ENCODE measurements at regions not wholly inside any gene's neighbourhood (a gene's known extent, or its start where the extent isn't known, plus 50 kb on each side); places are given as distances from the start of the nearest gene placed in this dataset.
A peak's percentile ranks its signal among the peaks of the same experiment; 100 is the strongest.
"Not testable (repeated sequence)": the region's sequence is repeated elsewhere in the genome, so short reads cannot be mapped to it uniquely, and the experiment has no call there.

DNA sequence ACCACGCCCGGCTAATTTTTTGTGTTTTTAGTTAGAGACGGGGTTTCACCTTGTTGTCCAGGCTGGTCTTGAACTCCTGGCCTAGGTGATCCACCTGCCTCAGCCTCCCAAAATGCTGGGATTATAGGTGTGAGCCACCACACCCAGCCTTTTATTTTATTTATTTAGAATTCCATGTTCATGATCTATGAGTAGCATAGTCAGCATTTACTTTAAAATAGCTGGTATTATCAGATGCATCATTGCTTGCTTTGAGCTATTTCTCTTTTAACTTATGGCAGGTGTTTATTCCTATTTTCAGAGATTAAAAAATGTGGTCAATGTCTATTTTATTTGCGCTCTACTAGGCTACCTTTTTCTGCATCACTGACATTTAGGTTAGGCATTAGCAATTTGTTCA, 152.0 kb downstream of the UTRN start:
- no peak for DNase-seq

DNA sequence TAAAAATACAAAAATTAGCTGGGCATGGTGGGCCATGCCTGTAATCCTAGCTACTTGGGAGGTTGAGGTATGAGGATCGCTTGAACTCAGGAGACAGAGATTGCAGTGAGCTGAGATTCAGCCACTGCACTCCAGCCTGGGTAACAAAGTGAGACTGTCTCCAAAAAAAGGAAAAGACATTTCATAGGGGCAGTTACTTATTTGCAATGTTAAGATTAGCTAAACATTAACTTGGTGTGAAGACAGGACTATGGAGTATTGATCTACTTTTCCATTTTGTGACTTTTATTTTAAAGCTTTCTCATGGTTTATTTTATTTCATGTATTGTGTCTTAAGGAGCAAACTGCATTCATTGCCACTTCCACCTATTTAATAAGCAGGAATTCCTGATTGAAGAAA, 153.0 kb downstream of the UTRN start:
- no peak for DNase-seq

DNA sequence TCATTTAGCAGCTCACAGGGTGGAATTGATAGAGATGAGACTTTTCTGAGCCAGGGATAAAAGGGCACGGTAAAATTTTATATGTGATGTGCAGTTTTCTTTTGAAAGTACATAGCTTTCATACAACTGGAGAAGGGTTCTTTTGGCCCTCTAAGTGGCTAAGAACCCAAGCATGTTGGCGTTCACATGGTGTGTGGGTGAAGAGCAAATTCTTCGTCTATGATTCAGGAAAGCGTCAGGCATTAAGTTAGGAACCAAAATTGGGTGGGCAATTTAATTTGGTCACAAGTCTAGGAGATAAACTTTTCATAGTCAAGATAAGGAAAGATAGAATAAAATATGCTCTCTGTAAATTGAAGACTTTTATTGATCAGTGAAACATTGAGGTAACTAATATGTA, 153.9 kb downstream of the UTRN start:
- no peak for DNase-seq

DNA sequence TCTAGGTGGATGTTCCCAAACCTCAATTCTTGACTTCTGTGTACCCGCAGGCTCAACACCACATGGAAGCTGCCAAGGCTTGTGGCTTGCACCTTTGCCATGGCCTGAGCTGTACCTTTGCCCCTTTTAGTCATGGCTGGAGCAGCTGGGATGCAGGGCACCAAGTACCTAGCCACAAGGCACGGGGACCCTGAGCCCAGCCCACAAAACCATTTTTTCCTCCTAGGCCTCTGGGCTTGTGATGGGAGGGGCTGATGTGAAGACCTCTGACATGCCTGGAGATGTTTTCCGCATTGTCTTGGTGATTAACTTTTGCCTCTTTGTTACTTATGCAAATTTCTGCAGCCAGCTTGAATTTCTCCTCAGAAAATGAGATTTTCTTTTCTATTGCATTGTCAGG, 156.7 kb downstream of the UTRN start:
- DNase-seq = not testable (repeated sequence)

DNA sequence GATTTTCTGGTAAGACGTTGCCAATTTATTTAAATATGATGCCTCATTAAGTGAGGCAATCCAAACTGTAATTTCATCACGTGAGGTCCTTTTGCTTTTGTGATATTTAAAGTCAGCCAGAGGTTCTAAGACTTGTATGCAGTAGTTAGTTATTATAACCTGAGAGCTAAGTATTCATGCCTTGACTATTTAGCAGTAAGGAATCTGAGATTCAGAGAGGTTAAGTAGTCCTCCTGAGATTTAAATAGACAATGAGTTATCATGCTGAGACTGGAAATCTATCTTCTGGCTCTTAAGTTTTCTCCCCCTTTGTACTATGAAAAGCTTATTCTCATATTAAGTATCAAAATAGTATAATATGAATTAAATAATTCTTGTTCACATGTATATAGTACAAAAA, 158.0 kb downstream of the UTRN start:
- no peak for DNase-seq

DNA sequence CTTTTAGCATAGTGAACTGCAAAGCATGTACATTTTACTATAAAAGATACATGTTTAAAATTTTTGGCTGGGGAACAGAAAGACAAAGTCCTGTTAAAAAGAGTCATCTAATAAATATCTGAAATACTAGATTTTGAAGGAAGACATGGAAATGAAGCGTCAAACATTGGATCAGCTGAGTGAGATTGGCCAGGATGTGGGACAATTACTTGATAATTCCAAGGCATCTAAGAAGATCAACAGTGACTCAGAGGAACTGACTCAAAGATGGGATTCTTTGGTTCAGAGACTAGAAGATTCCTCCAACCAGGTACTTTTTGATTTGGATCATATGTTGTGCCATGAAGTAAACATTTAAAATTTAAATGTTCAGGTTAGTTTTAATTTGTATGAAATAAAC, 162.3 kb downstream of the UTRN start:
- DNase-seq = no peak

DNA sequence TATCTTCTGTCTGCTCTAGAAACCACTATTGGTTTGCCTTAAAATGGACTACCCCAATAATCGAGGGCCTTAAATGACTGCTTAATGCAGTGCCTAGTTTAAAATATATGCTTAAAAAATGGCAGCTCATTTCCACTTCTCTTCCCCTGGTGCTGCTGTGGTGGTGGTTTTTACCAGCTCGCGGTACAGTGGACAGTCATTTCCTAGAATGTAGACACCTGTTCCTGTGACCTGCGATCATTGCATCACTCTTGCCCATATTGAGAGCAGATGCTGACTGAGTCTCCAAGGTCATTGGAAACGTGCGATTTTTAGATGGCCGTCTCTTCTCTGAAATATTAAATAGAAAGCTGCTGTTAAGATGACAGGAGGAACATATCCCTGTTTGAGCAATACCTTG, 164.1 kb downstream of the UTRN start:
- no peak for DNase-seq

DNA sequence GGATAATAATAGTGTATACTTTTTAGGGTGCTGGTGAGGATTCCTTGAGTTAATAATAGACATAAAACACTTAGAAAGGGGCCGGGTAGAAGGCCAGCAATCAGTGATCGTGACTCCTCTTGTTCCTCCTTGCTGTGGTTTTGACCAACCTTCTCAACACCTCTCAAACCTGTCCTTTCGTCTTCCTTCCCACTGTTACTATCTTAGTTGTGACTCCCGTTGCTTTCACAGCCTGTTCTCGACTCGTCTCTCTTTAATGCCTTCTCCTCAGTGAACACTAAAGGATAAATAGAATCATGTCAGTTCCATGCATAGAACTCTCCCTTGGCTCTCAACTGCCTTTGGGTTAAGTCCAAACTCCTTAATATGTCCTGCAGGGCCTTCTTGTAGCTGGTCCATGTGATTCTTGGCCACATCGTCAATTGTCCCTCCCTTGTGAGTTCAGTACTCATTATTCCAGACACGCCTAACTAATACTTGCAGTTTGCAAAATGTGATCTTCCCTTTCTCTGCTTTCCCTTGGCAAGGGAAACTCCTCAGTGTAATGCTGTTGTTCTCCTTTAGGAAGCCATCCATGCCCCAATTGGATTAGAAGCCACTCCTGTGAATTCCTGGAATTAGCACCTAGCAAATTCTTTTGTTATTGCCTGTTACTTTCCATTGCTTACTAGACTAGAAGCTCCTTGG, 164.9 kb downstream of the UTRN start:
- no peak for DNase-seq

DNA sequence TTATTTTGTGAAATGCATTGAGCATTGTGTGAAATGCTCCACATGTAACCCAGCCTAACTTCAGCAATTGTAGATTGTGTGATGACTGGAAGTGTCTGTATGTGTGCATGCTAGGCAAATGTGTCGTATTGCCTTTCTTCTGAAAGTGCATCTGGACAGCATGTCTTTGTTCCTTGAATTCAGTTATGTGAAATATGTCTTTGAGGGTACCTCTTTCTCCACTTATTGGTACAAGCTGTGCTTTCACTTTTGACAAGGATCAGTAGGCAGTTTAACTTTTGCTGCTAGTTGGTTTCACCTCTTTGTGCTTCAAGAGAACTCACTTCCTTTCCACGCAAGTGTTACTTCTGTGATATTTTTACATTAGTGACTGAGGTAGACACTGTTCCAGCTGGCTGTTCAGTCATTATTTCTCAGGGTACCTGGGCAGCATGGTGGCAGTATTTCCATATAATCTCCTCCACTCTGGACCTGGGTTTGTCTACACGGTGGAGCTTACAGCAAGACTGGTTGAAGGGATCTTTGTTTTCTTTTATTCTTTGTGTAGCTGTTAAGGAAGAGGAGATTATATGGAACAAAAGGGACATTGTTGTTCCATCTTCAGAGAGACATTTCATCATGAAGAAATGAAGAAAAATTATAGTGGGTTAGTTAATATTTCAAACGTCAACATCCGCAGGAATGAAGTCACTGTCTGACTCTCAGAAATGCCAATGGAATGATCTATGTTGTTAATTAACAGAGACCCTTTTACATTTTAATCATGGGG, 175.4 kb downstream of the UTRN start:
- DNase-seq = no peak

DNA sequence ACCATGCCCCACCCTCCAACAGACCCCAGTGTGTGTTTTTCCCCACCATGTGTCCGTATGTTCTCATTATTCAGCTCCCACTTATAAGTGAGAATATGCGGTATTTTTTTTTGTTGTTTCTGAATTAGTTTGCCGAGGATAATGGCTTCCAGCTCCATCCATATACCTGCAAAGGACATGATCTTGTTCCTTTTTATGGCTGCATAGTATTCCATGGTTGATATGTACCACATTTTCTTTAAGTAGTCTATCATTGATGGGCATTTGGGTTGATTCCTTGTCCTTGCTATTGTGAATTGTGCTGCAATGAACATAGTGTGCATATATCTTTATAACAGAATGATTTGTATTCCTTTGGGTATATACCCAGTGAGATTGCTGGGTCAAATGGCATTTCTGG, 176.9 kb downstream of the UTRN start:
- DNase-seq = no peak

DNA sequence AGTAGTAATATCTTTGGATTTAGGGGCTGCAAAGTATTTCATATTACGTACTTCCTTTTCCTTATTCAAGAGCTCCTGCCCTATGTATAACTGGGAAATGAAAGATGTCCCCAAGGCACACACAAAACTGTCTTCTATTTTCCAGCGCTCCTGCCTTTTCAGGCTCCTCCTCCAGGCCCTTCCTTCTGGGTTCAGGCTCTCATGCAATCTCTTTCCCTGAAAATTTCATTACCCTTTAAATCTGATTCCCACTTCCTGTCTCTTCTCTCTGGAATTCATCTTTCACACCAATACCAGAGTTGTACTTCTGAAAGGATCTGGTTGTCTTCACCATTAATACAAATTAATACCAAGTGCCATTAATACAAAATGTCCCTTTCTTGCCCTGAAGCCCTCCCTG, 181.6 kb downstream of the UTRN start:
- DNase-seq = no peak

DNA sequence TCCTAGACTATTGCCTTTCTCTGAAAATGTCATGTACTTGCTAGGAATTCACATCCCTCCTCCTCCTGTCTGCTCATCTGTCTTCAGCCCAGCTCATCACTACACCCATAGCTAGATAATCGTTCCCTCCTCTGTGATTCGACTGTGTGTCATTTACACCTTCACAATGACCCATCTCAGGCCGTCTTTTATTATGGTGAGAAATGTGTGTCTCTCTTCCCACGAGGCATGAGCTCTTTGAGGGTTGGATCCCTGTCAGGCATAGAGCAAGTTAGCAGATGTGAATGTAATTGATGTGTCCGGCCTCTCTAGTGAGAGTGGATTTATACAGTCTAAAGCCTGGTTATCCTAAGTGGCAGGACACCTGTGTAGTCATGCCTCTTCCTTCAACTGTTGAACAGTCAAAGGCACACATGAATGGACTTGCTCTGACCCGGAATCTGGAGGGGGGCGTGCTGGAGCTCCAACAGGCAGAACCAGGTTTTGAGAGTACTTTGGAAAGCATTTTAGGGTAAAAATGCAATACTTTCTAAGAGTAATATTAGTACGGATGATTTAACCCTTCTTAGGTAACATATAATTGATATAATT, 182.1 kb downstream of the UTRN start:
- DNase-seq = no peak

DNA sequence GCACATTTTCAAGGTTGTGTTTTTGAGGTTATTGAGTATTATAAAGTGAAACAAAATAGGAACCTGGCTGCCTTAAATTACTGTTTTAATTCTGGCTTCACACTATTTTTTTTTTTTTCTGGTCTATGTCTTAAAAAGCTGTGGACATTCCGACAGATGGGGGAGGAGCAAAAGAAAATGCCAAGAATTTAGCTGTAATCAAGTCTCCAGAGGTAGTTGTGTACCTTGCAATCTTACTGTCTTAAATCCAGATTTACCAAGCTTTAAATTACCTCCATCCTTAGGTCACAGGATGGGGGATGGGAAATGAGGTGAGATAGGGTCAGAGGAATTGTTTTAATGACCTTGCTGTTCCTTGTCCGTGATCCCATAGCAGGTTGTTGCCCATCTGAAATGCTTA, 182.8 kb downstream of the UTRN start:
- DNase-seq = no peak

DNA sequence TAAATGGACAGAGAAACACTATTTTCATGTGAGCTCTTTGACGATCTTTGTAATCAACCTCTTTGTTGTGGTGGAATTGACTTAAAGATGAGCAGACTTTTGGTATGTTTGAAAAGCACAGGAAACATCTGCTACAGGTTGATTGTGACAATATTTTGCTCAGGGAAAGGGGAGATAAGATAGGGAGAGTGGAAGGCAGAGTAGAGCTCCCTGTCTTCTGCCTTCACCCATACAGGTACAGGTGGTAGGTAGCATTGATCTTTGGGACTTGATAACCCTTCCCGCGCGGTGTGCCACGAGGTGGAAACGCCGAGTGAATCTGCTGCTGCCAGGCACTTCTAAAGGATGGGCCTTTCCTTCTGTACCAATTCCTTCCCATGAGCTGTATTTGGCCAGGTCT, 183.6 kb downstream of the UTRN start:
- no peak for DNase-seq

DNA sequence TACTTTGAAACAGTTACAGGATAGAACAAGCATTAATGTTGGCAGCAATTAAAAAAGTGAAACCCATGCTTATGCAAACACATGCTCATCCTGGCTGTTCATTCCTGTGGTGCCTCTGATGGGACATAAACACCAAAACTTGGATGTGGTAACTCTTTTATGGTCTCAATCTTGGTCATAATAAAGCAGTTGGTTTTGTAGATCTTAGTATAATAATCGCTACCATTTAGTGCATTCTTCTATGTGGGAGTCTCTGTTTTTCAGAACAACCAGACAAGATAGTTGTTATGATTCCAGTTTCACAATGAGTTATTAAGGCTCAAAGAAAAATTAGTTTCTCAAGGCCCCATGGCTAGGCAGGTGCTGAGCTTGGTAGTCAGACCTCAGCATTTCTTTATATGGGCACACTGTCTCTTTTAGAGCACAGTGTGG, 184.0 kb downstream of the UTRN start:
- DNase-seq = peak; percentile 16

DNA sequence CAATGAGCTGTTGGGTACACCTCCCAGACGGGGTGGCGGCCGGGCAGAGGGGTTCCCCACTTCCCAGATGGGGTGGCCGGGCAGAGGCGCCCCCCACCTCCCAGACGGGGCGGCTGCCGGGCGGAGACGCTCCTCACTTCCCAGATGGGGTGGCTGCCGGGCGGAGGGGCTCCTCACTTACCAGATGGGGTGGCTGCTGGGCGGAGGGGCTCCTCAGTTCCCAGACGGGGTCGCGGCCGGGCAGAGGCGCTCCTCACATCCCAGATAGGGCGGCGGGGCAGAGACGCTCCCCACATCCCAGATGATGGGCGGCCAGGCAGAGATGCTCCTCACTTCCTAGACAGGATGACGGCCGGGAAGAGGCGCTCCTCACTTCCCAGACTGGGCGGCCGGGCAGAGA, 185.1 kb downstream of the UTRN start:
- DNase-seq = not testable (repeated sequence)

DNA sequence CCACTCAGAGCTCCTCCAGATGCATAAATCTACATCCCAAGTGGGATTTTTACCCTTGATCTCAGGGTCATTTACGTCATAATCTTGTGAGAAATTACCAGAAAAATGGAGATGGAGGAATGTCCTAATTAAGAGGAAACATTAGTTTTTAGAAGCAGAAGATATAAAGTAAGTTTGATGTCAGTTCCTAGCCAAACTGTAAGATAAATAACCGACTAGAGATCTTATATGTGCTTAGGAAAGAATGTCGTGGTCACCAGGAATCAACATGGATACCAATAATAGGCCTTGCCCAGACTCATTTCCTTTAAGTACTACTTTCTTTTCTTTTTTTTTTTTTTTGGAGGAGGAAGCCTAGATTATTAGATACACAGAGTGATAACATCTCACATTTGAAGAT, 186.9 kb downstream of the UTRN start:
- no peak for DNase-seq

DNA sequence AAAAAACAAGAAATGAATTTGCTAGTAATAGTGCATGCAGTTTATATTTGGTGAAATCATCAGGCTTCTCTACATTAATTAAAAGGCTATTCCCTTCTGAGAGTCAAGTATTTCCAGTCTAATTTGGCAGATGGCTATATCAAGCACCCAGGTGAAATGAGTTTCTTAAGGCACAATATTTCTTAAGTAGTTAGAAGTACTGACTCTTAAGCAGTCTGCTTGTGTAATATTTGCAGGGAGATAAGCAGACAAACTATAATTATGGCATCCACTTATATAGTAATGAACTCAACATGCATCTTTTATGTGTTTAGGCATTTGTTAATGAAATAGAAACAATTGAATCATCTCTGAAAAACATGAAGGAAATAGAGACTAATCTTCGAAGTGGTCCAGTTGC, 189.2 kb downstream of the UTRN start:
- no peak for DNase-seq

DNA sequence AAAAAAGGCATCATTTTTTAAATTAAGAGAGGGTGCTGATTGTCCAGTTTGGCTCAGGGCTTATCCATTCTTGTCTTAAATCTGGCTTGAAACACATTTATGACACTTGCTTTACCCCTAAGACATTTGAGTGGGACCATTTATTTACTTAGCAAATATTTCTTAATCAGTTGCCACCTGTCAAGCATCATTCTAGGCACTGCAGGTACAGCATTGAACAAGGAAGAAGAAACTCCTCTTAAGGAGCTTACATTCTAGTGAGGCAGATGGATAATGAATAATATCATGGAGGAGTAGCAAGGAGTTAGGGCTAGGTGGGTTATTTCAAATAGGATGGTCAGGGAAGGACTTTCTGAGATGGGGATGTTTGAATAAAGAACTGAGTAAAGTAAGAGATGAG, 189.8 kb downstream of the UTRN start:
- no peak for DNase-seq

DNA sequence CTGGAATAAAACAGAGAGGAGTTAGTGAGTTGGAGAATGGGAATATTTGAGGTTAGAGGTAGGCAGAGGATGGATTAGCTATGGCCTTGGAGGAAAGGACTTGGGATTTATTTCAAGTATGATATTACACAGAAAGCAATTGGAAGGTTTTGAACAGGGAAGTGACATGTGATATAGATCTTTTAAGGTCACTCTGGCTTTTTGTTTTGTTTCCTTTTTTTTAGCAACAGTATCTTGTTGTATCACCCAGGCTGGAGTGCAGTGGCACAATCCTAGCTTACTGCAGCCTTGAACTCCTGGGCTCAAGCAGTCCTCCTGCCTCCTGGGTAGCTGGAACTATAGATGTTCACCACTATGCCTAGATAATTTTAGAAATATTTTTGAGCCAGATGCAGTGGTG, 190.3 kb downstream of the UTRN start:
- no peak for DNase-seq

DNA sequence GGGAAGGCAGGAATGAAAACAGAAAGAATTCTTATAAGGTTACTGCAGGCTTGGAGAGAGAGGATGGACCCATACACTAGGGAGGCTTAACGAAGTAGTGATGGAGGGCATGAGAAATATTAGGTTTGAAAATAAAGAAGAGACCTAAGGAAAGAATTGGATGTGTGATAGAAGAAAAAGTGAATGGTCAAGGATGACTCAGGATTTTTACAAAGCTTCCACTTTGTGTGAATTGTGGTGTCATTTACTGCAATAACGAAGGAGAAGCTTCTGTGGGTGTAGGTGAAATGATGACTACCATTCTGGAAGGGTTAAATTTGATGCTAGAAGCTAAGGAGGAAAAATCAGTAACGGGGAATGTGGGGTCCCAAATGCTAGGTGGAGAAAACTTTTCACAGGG, 191.2 kb downstream of the UTRN start:
- DNase-seq = no peak

DNA sequence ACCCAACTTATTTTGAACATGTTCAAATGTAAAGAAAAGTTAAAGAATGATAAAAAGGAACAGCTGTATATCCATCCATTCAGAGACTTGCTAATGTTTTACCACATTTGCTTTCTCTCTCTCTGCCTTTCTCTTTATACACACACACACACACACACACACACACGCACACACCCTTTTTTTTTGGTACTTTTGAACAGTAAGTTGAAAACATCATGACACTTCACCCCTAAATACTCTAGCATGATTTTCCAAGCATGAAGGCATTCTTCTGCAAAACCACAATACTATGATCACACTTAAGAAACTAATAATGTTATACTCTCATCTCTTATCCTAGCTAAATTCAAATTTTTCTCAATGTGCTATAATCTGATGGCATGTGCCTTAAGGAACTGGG, 192.3 kb downstream of the UTRN start:
- DNase-seq = no peak

DNA sequence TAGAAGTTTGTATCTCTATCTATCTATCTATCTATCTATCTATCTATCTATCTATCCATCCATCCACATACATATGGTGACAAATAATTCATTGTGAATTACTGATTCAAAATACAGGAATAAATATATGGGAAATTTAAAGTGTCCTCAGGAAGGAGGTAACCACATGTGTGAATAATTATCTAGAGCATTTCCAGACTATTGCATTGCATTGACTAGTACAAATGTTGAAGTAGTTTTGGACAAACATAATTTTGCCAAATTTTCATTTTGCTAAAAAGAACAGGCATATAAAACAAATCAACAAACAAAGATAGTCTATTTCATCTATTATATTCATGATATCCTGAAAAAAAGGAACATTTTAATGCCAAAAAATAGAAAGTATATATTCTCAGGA, 192.7 kb downstream of the UTRN start:
- no peak for DNase-seq

DNA sequence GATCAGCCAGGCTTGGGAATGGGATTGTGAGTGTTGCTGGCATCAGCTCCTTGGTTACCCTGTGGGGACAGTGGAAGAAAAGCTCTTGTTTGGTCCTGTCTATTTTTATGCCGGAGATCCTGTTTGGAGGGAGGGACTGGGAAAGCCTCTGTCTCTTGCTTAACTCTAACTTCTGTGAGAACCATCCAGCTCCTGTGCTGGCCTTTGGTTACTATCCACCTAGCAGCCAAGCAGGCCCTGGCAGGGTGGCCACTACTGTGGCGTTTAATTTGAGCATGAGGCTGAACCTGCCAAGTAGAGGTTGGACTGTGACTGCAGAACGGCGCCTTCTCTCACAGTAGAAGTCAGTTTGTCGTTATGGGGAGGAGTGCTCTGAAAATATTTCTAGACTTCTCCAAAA, 193.3 kb downstream of the UTRN start:
- DNase-seq = no peak

DNA sequence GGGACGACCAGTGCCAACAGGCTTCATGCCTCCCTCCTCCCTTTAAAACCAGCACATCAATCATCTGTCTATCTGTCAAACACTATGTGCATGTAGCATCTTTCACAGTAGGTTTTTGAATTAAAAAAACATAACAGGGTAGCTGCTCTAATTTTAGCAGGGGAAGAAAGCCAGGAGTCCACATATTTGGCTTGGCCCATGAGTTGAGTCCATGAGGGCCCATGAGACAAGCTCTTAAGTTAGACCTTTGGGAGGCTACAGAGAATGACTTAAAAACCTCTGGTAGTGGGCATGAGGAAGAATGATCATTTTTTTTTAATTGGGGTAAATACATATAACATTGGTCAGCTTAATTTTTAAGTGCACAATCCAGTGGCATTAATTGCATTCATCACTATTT, 194.9 kb downstream of the UTRN start:
- DNase-seq = no peak

All from stimulated activated CD4-positive, alpha-beta T cell treated with anti-CD3 and anti-CD28 coated beads, Interleukin-1b, Interleukin-23, amount 100 ng/mL, for 48 hours (primary cell).